NCI-H82 (cell line): ENCODE measurements at regions not wholly inside any gene's neighbourhood (a gene's known extent, or its start where the extent isn't known, plus 50 kb on each side); places are given as distances from the start of the nearest gene placed in this dataset.

Experiments
- DNase-seq: peaks from one replicate; lab custom pipeline; 2025; lab: John Stamatoyannopoulos, UW

DNA sequence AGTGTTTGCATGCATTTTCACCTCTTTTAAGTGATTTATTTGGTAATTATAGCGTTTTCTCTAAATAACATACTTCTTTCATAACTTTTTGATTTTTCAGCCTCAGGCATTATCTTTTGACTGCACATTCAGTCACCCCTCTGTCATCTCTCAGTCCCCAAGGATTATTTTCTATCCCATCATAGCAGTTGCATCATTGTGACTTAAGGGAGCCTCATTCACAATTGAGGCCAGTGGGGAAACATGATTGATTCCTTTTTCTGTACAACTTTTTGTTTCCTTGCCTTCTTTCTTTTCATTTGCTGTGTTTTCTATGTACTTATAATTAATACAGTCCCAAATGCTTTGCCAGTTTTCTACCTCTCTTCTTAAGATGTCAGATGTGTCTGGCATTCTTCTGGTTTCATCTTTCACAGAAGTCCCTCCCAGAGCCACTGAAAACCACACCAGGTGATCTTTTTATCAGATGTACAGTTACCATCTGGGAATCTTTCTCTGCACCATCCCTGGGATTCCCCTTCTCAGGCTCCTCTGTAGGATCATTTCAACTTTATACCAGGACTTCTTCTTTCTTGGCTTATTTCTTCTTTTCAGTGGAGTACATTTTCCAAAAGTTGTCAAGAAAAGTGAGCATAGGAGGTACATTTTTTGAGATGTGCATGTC lies 151.4 kb downstream of the RAP2B start:
- DNase-seq, result no peak

- no peak for DNase-seq
These were observed 152.0 kb downstream of the RAP2B start for GRCh38 chr3:153314038-153314437.

GRCh38 chr3:153315781-153316180 lies 153.8 kb downstream of the RAP2B start:
- DNase-seq, result no peak

DNA sequence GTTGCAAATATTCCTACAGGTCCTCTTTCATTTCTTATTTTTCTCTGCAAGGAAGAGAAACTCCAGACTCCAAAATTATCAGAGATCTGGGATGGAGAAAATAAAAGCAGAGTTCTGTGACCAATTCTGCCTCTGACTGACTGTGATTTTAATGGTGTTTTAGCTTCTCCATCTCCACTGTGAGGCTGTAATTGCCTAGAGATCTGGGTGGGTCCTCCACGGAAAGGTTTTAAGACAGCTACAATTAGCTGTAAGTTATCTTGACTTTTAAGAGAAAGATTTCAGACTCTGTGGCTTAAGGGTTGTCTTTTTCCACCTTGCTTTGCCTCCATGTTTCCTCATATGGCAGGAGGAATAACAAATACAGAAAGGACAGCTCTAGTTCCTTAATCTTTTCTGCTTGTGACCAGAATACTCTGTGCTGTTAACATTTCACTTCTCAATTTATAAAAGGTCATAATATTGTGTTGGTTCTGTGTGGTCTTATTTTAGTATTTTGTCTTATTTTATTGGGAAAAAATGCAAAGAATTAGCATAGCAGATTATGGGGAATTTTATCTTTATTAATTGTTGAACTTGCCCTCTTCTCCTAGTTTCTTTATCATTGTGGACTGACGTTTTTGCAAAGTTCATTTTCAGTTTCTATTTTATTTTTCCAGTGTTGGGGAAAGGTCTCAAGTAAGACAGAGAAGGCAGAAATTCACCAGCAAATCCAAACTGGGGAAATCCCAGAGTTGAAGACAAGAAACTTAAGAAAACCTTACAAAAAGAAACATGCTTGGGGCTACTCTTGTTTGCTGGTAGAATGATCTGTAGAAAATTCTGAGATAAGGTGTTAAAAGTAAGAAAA lies 157.9 kb downstream of the RAP2B start:
- no peak for DNase-seq

GRCh38 chr3:153320585-153321128 lies 158.6 kb downstream of the RAP2B start:
- no peak for DNase-seq

GRCh38 chr3:153328690-153329089 lies 166.7 kb downstream of the RAP2B start:
- no peak for DNase-seq

DNA sequence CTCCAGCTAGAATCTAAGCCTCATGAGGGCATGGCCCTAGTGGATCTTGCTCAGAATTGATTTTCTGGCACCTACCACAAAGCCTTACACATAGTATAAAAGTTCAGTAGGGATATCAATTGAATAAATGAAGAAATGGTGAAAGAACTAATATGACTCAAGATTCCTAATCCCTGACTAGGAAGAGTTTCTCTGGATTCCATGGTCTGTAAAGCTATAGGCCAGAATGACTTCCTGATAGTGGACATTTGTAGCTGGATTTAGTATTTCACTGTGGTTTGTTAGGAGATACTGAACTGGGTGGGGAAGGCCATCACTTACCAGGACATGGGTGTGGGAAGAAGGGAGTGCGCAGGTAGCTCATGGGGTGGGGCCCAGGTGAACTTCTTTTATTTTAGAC lies 168.9 kb downstream of the RAP2B start:
- DNase-seq, result no peak

GRCh38 chr3:153331676-153332075 lies 169.7 kb downstream of the RAP2B start:
- no peak for DNase-seq

DNA sequence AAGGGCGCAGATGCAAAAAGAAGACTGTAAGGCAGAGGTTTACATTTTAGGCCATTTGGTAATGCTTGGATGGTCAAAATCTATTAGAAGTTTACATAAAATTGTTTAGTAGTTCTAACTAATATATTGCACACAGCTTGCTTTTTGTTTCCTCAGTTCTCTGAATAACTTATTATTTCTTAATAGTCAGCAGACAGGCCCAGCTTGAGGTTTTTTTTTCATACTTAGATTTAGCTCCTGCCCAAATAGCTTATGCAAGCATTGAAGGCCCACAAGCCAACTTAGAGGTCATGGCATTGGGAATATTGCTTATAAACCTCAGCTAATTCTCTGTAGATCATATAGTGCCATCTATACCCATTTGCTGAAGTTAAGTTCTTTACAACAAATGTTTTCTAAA lies 172.5 kb downstream of the RAP2B start:
- DNase-seq, result no peak

- no peak for DNase-seq
These were observed 175.3 kb downstream of the RAP2B start for GRCh38 chr3:153337369-153337768.

- DNase-seq, result no peak
These were observed 176.5 kb downstream of the RAP2B start for GRCh38 chr3:153338487-153338886.

DNA sequence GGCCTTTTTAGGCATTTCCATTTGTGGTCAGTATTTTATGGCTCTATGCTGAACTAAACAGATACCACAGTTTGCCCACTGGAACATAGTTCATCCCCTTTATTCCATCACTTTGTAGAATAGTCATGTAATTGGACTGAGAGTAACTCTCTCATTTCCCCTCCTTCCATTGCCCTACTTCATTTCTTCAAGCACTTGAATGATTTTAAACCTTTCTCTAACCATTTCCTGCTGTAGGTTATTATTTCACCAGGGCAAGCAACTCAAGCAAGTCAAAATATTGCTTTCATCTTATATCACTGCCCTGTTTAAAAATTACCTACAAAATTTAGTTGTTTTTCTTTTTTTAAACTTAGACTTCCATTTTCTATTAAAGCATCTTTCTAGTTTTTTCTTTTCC lies 177.0 kb downstream of the RAP2B start:
- no peak for DNase-seq

- DNase-seq, result no peak
These were observed 182.2 kb downstream of the RAP2B start for GRCh38 chr3:153343988-153344782.

- DNase-seq, result no peak
These were observed 186.6 kb downstream of the RAP2B start for GRCh38 chr3:153348457-153349107.

DNA sequence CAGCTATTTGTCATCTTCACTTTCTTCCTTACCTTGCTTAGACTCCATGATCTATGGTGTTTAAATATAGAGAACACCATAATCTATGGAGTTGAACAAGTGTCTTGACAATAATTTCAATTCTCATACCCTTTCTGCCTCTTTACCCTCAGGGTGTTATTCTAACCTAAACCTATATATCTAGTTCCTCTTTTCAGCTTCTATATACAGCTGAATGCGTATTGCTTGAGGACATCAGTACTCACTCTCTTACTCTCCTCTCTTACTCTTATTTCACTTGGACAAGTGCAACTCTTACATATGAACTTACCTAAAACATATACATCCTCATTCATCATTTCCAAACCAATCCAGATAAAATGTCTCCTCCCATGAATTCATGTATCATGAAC lies 187.1 kb downstream of the RAP2B start:
- no peak for DNase-seq

DNA sequence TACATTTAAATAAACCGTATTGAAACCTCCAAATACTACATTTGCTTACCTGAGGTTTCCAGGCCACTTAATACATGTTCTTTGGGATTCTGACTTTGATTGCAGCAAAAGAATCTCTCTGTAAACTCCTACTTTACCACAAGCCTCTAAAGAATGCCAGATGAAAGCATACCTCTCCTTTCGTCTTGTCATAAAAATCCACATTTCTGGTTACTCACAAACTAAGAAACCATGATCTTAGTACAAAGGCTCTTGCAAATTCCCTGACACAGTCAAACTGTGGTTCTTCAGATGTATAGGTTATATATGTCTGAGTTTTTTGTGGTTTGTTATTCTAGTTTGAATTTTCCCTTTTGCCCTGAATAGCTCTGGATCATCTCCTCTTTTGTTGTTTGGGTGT lies 188.4 kb downstream of the RAP2B start:
- DNase-seq, result no peak

- DNase-seq, result no peak
These were observed 192.6 kb downstream of the RAP2B start for GRCh38 chr3:153354641-153355040.

GRCh38 chr3:153355559-153355958 lies 193.5 kb downstream of the RAP2B start:
- DNase-seq, result no peak

DNA sequence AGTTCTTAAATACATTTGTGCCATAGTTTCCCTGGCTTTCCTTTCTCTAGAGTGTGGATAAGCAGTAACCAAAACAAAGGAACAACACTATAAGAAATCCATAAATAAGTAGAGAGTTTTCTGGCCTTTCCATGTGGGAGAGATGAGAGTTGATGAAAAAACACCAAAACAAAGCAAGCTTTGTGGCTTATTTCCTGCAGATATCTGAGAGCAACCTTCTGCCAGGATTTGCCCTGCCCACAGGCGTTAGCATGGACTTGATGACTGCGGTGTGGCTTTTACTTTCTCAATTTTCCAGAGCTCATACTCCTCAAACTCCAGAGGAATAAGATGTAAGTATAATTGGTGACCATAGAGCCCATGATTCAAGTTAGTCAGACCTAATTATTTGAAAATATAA lies 194.9 kb downstream of the RAP2B start:
- no peak for DNase-seq

DNA sequence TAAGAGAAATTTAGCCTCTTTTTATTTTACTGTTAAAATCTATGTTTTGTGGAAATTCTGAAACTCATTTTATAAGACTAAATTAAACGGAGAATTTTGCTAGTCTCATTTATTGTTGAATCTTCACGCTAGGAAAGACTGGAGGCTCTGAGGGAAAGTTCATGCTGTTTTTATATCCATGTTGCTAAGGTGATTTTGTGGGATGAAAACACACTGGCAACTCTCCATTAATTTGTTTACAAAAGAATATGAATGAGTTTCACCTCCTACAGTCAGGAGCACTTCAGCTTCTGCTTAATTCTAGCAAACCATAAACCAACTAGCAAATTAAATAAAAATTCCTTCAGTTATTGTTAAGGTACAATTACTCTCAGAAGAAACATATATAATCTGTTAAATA lies 195.4 kb downstream of the RAP2B start:
- DNase-seq, result no peak

- DNase-seq, result no peak
These were observed 207.7 kb downstream of the RAP2B start for GRCh38 chr3:153369561-153370374.
